ENCODE measurements at regions not wholly inside any gene's neighbourhood (a gene's known extent, or its start where the extent isn't known, plus 50 kb on each side); places are given as distances from the start of the nearest gene placed in this dataset.

DNA sequence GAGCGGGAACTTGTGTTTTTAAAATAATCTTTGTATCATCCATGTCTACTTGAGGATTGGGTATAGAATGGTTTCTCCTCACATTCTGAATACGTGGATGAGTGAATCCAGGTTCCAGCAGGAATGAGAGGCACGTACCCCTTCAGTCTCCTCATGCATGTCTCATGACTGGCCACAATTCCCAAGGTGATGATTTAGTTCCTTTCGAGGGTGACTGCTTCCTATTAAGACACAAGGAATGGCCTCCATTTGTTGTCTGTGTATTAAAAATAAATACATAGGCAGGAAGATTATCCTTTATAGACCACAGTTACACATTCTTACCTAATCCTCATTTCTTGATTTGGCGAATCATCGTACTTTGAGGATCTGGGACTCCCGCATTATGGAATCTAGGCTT is 217.0 kb upstream of the LRIG1 start:
- TF ChIP-seq, protein P1, sequence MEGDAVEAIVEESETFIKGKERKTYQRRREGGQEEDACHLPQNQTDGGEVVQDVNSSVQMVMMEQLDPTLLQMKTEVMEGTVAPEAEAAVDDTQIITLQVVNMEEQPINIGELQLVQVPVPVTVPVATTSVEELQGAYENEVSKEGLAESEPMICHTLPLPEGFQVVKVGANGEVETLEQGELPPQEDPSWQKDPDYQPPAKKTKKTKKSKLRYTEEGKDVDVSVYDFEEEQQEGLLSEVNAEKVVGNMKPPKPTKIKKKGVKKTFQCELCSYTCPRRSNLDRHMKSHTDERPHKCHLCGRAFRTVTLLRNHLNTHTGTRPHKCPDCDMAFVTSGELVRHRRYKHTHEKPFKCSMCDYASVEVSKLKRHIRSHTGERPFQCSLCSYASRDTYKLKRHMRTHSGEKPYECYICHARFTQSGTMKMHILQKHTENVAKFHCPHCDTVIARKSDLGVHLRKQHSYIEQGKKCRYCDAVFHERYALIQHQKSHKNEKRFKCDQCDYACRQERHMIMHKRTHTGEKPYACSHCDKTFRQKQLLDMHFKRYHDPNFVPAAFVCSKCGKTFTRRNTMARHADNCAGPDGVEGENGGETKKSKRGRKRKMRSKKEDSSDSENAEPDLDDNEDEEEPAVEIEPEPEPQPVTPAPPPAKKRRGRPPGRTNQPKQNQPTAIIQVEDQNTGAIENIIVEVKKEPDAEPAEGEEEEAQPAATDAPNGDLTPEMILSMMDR (conservative IDR thresholded peaks at IDR 0.05; ENCODE audit: low read depth, low read length): no peak
- no peak for TF ChIP-seq EZH2 (IDR thresholded peaks at IDR 0.05; ENCODE audit: borderline replicate concordance, low read depth, low read length, poor library complexity, severe bottlenecking)
